ENCODE measurements at regions not wholly inside any gene's neighbourhood (a gene's known extent, or its start where the extent isn't known, plus 50 kb on each side); places are given as distances from the start of the nearest gene placed in this dataset.

DNA sequence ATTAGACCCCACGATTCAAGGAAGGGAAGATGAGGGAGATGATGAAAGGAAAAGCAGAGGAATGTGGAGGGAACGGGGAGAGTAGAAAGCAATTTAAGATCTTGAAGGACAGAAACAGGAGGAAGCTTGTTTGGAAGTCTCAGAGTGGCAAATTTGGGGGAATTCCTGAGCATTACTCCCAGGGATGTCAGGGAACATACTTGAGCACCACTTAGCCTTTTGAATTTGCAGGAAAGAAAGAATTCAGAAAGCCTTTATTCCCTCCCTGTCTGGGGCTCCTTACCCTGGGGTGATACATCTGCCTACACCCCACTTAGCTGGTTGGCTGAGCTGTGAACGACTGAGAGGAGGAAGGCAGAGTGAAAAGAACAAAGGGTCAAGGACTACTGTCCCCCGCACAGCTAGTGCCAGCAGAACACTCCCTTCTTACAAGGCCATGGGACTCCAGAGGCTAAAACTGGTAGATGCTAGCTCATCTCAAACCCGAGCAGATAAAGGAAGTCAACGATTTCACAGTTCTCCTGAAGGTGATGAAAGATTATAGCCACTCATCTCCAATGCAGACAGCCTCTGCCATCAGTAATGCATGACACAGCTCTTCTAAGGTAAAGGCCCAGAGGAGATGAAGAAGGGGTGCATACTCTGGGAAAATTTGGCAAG is 84.0 kb upstream of the AKIP1 start:
- DNase-seq: no peak

- no peak for DNase-seq
Measured at GRCh38 chr11:8828046-8828445, 82.9 kb upstream of the AKIP1 start.

DNA sequence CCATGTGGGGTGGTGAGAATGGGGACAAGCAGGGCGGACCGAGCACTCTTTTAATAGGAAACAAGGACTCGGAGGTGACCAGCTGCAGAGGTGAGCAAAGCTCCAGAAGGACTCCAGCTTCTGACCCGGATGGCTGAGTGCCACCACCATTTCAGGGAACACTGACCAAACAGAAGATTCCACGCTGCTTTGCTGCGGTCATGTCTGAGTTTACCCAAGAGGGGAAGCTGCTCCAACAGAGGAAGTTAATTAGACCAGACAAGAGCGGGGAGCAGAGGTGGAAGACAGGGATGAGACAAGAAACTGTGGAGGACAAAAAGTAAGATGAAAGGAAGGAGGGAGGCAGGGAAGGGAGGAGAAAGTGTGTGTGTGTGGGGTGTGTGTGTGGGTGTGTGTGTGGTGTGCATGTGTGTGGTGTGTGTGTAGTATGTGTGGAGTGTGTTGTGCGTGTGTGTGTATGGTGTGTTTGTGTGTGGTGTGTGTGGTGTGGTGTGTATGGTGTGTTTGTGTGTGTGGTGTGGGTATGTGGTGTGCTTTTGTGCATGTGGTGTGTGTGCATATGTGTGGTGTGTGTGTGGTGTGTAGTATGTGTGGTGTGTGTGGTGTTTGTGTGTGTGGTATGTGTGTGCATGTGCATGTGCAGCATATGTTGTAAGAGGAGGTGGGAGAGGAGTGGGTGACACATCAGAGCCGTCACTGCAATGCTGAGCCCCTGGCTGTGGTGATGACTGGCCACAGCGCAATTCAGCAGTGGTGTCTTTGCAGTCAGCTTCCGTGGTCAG is 82.2 kb upstream of the AKIP1 start:
- no peak for DNase-seq

GRCh38 chr11:8829556-8829955 is 81.4 kb upstream of the AKIP1 start:
- DNase-seq: no peak

DNA sequence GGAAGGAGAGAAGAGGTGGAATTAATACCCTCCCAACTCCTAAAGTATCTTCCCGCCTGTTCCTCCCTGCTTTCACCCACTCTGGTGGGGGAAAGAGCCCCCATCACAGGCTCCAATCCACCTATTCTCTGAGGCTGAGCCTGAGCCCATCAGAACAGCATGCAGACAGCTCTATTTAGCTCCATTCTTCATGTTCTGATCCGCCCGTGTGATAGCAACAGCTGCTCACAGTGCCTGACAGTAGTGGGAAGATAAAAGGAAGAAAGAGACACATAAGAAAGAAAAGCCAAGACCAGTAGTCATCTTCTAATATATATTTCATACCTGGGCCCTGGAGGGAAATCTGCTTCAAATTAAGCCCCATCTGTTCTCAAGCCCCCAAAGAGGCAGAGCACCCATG is 80.3 kb upstream of the AKIP1 start:
- no peak for DNase-seq

DNA sequence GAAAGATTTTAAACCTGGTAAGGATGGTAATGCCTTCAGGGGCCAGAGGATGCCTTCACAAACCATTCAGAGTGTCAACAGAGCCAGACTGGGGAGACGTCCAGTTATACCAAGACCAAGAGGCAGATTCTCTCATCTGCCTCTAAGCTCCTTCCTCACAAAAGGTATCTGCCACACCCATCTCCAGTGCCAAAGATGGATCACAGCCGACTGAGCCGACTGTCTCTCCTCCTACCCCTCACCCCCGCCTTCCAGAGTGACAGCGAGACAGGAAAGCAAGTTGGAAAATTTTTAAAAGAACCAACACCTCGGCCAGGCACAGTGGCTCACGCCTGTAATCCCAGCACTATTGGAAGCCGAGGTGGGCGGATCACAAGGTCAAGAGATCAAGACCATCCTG is 79.1 kb upstream of the AKIP1 start:
- DNase-seq: no peak

DNA sequence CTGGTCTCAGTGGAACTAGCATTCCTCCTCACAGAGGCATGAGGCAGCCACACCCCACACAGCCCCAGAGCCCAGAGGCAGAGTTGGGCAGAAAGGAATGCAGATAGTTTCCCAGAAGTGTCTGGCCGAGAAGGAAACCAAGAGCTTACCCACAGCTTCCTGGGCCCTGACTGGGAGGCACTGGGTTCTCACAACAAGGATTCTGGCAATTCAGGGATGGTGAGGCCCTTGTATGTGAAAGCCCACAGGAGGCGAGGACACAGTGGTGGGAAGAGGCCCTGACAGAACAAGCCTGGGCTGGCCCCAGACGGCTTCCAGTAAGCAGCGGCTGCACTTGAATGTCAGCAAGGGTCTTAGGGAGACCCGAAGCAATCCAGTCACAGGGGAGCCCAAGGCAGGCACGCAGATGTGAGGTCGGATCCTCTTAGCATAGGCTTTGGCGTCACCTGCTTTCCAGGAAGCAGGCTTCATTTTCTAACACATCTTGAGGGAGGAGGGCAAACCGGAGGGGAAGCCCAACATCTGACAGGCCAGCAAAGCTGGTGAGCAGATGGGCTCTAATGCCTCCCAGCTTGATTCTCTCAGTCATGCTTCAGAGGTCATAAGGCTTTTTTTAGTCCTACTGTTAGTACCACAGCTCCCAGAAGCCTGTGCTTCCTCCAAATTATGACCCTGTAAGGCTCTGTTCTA is 78.3 kb upstream of the AKIP1 start:
- no peak for DNase-seq

GRCh38 chr11:8833568-8834315 is 77.2 kb upstream of the AKIP1 start:
- DNase-seq: no peak

GRCh38 chr11:8834379-8834778 is 76.6 kb upstream of the AKIP1 start:
- DNase-seq: no peak

DNA sequence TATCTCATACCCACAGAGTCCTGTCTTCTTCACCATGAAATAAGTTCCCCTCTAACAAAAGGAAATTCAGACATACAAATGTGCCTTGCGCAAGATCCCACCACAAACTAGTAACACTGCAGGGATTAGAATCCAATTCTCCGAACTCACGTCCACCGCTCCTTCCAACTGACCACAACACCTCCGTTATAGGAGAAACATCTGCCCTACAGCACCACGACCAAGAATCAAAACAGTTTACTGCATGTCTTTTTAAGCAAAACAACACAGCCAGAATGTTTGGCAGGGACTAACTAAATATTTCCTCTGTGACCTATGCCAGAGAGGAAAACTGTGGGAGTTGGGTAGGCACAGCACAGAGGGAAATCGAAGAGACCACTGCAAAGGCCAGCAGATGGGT is 72.7 kb upstream of the AKIP1 start:
- no peak for DNase-seq

GRCh38 chr11:8839306-8839956 is 71.6 kb upstream of the AKIP1 start:
- DNase-seq: no peak

- DNase-seq: peak; percentile 35
Measured at GRCh38 chr11:8839957-8840945, 70.7 kb upstream of the AKIP1 start.

- no peak for DNase-seq
Measured at GRCh38 chr11:8841899-8842298, 69.1 kb upstream of the AKIP1 start.

DNA sequence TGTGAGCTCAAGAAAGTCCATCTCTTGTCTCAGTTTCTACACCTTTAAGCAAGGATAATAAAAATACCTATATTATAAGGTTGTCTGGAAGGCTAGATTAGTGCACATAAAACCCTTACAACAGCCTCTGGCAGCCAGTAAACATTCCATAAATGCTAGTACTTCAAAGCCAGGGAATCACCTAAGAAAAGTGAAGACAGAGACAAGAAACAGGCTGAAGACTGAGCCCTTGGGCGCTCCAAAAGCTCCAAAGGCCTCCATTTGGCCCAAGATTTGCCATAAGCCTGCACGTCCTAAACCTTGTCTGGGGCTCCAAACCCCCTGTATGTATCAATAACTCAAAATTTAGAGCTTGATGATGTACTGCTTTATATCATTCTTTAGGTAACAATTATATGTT is 52.2 kb upstream of the AKIP1 start:
- DNase-seq: no peak

Measured in NCI-H2029 treated with DMSO at 0.1 percent for 48 hours (cell line).